GM18867 (cell line): ENCODE measurements at regions not wholly inside any gene's neighbourhood (a gene's known extent, or its start where the extent isn't known, plus 50 kb on each side); places are given as distances from the start of the nearest gene placed in this dataset.

ENCODE experiments used
- ATAC-seq: cut with Tn5 transposase; IDR thresholded peaks from one replicate; pipeline ENCODE4 v1.9.1; 2021; ENCODE audit warnings: mild to moderate bottlenecking, moderate library complexity; ENCODE audit not compliant: unreplicated experiment

DNA sequence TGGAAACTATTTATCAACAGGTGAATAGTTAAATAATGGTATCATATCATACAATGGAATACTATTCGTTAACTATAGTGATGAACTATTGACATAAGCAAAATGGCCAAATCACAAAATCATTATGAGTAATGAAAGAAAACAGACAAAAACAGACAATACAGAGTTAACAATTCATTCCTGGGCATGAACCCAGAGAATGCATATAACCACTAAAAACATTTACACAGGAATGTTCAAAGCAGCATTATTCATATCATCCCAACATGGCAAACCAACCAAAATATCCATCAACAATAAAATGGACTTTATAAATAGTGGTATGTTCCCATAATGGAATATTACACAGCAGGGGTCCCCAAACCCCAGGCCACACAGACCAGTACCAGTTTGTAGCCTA lies 131.2 kb upstream of the CYP1B1 start:
- no peak for ATAC-seq

- no peak for ATAC-seq
Measured at GRCh38 chr2:38203446-38203810, 127.5 kb upstream of the CYP1B1 start.

- no peak for ATAC-seq
Measured at GRCh38 chr2:38202713-38203445, 126.9 kb upstream of the CYP1B1 start.

- no peak for ATAC-seq
Measured at GRCh38 chr2:38201784-38202183, 125.8 kb upstream of the CYP1B1 start.

GRCh38 chr2:38200598-38200997 lies 124.6 kb upstream of the CYP1B1 start:
- no peak for ATAC-seq

DNA sequence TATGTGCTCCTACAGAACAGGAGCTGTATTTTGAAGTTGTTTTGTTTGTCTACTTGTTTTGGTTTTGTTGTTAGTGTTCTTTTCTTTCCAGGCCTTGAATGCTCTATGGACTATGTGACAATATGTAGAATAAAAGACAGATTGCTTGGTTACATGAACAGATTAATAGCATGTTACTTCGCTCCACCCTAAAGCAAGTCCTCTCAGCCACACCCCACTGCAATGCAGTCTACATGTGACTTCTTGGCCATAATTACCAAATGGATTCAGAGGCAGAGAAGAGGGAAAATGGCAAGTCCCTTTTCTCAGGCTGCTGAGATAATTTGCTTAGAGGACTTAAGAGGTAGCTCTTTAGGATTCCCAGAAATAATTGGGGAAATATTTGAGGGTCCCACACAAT lies 123.2 kb upstream of the CYP1B1 start:
- no peak for ATAC-seq

- no peak for ATAC-seq
Measured at GRCh38 chr2:38194751-38195150, 118.8 kb upstream of the CYP1B1 start.

- no peak for ATAC-seq
Measured at GRCh38 chr2:38192976-38193375, 117.0 kb upstream of the CYP1B1 start.

DNA sequence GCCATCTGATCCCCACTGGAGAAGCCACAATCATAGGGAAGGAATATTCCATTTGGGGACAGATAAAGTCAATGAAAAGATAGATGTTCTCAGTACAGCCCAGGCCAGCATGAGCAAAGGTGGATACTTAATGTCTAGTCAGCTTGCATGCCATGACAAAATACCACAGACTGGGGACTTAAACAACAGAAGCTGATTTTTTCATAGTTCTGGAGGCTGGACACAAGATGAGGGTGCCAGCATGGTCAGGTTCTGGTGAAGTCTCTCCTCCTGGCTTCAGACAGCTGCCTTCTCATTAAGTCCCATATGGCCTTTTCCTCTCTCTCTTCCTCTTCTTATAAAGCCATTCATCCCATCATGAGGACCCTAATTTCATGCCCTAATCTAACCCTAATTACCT lies 116.1 kb upstream of the CYP1B1 start:
- ATAC-seq: no peak

DNA sequence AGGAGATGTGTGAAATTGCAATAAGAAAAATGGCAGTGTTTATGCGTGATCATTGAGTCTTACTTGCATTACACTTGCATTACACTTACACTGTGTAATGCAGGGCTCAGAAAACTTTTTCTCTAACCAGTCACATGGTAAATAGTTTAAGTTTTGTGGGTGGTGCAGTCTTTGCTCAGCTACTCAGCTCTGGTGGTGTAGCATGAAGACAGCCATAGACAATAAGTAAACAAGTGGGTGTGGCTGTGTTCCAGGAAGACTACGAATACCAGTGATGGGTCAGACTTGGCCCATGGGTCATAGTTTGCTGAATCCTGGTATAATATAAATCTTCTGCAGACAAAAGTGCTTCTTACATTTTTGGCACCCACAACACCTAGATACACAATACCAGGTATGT lies 115.6 kb upstream of the CYP1B1 start:
- no peak for ATAC-seq

DNA sequence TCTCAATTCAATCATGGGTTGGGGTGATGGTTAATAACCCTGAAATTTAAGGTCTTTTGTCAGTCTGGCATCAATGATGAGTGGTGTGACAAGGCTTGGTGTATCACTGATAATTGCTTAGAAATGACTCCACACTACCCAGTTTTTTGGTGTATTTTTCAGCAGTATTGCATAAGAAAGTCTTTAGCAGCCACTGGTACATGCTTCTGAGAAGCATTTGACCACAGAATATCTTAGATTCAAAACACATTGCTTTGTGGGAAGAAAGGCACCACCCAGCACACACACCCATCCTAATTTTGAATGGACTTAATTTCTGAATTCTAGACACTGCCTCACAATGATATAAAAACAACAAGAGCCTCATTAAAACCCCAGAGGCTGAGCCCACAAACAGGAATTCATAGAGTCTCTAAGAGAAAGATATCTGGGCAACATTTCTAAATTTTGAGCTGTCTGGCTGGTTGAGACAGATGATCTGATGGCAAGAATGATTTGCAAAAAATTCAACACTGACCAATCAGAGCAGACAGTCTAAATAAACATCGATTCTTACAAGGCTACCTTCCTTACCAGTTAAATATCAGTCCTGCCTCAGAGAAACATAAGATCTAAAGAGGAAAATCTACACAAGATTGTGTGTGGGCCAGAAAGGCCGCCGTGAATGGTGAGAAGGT lies 114.7 kb upstream of the CYP1B1 start:
- ATAC-seq: no peak

GRCh38 chr2:38187541-38188011 lies 111.6 kb upstream of the CYP1B1 start:
- no peak for ATAC-seq

DNA sequence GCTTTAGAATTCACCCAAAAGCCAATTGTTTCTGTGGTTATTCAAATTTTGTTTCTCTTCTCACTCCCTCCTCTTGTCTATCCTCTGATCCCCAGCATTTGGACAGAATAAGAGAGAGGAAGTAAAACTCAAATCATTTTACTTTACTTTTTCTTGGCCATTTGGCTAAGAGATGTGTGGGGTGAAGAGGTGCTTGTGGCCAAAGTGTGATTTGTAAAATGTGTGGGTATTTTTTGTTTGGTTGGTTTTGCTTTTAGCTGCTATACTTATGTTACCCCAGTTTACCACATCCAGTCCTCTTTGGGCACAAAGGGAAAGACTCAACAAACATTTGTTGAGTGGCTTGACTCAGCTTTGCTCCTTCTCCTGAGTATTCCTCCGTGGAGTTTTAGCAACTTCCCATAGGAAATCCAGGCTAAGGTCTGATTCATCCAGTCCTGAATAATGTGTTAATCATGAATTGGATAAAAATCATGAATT lies 109.1 kb upstream of the CYP1B1 start:
- ATAC-seq: peak; percentile 90

GRCh38 chr2:38182492-38183003 lies 106.6 kb upstream of the CYP1B1 start:
- no peak for ATAC-seq

GRCh38 chr2:38181806-38182491 lies 106.0 kb upstream of the CYP1B1 start:
- no peak for ATAC-seq

DNA sequence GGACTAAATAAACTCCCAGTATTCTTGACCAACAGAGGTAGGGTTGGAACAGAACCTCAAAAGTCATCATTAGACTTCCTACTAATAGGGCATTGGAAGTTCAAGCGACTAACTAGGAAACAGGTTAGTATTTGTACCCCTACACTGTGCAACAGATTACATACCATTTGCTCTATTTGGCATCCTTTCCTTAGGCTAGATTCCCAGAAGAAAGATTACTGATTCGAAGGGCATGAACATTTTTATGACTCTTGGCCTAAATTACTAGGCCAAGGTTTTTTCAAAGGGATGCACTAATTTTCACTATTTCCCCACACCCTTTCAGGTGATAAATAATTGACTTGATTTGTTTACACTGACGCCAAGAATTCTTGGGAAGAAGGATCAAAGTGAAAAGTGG lies 104.8 kb upstream of the CYP1B1 start:
- ATAC-seq: no peak

DNA sequence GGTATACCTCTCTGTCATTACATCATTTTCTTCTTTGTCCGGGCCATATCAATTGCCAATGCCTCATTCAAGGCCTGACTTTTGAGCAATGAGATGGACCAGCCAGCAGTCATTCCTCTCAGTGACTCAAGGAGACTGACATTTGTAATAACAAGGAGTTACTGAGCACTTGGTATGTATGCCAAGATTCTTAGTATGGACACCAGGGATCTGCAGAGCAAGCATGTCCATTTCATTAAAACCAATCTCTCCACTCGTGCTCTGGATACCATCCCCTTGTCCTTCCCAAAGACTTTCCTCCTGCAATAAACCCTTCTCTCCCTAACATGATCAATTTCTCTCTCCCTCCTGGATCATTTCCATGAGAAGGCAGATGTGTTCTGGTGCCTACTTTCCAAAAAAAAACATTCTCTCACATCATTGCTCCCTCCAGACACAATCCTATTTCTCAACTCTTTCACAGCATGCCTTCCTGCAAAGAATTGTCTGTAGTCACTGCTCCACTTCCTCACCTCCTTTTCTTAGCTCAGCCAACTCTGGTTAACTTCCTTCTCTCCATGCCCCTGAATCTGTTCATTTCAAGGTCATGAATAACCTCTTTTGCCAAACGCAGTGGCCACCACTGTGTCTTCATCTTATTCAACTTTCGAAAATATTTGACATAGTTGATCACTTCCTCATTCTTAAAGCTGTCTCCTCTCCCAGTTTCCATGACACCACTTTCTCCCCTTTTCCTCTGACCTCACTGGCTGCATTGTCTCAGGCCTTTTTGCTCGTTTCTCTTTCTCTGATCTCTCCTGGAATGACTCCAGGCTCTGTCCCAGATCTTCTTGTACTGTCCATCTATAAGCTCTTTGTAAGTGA lies 102.8 kb upstream of the CYP1B1 start:
- ATAC-seq: peak; percentile 68

DNA sequence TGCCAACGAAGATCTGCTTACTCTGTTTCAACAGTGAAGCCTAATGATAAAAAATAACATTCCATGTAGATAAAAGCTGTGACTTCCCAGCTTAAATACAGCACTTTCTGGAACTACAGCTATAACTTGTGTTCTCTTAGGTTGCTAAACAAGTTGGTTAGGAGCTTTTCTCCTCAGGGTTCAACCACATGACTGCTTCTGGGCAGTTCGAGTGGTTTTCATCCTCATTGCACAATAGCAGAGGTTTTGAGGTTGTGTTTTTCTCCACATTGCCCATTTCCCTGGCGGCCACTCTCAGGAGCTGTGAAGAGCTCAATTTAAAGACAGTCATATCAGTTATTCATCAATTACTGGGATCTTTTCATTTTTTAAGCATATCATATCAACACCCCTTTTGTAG lies 102.2 kb upstream of the CYP1B1 start:
- ATAC-seq: no peak

DNA sequence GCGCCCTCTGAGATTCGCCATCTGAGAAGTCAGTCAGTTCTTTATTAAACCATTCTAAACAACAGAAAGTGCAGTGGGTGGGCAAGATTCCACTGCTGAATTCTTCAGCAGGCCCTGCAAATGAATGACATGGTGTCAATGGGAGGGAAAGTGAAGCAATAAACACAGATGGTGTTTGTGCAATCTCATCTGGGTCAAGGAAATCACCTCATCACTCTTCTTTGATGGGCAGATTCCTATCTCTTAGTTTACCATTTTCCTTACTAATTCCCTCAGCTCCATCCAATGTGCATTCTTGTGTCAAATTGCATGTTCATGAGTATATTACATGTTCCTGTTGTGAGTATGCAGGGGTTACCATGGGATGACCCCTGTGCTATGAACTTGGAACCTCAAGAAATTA lies 100.7 kb upstream of the CYP1B1 start:
- ATAC-seq: no peak

GRCh38 chr2:38174646-38175423 lies 98.9 kb upstream of the CYP1B1 start:
- no peak for ATAC-seq
